HG03460 (cell line): ENCODE measurements at regions not wholly inside any gene's neighbourhood (a gene's known extent, or its start where the extent isn't known, plus 50 kb on each side); places are given as distances from the start of the nearest gene placed in this dataset.
"Not testable (repeated sequence)": the region's sequence is repeated elsewhere in the genome, so short reads cannot be mapped to it uniquely, and the experiment has no call there.

Source experiments
- ATAC-seq: cut with Tn5 transposase; IDR thresholded peaks from one replicate; pipeline ENCODE4 v1.9.1; 2021; ENCODE audit not compliant: unreplicated experiment

- ATAC-seq, result no peak
Observed at GRCh38 chr13:71017607-71018006, 849.4 kb downstream of the DACH1 start.

GRCh38 chr13:71015516-71015915 lies 851.5 kb downstream of the DACH1 start:
- no peak for ATAC-seq

GRCh38 chr13:71015021-71015420 lies 852.0 kb downstream of the DACH1 start:
- ATAC-seq, result no peak

- no peak for ATAC-seq
Observed at GRCh38 chr13:71005919-71006318, 861.1 kb downstream of the DACH1 start.

GRCh38 chr13:70995338-70995737 lies 871.7 kb downstream of the DACH1 start:
- ATAC-seq, result no peak

GRCh38 chr13:70994191-70994590 lies 872.8 kb downstream of the DACH1 start:
- no peak for ATAC-seq

GRCh38 chr13:70987043-70987442 lies 878.8 kb upstream of the KLHL1 start:
- no peak for ATAC-seq

- no peak for ATAC-seq
Observed at GRCh38 chr13:70985371-70985770, 877.1 kb upstream of the KLHL1 start.

GRCh38 chr13:70981219-70981618 lies 873.0 kb upstream of the KLHL1 start:
- not testable (repeated sequence) for ATAC-seq

- no peak for ATAC-seq
Observed at GRCh38 chr13:70969321-70969720, 861.1 kb upstream of the KLHL1 start.

GRCh38 chr13:70967564-70967963 lies 859.3 kb upstream of the KLHL1 start:
- no peak for ATAC-seq

- ATAC-seq, result no peak
Observed at GRCh38 chr13:70964874-70965273, 856.6 kb upstream of the KLHL1 start.

GRCh38 chr13:70964124-70964523 lies 855.9 kb upstream of the KLHL1 start:
- no peak for ATAC-seq

- no peak for ATAC-seq
Observed at GRCh38 chr13:70960841-70961443, 852.7 kb upstream of the KLHL1 start.

GRCh38 chr13:70959035-70959775 lies 851.0 kb upstream of the KLHL1 start:
- no peak for ATAC-seq

GRCh38 chr13:70955887-70956286 lies 847.6 kb upstream of the KLHL1 start:
- ATAC-seq, result no peak

GRCh38 chr13:70950664-70951063 lies 842.4 kb upstream of the KLHL1 start:
- ATAC-seq, result no peak

GRCh38 chr13:70945506-70945905 lies 837.3 kb upstream of the KLHL1 start:
- ATAC-seq, result no peak

GRCh38 chr13:70941454-70941853 lies 833.2 kb upstream of the KLHL1 start:
- ATAC-seq, result no peak

GRCh38 chr13:70938462-70938861 lies 830.2 kb upstream of the KLHL1 start:
- ATAC-seq, result no peak

GRCh38 chr13:70932511-70932910 lies 824.3 kb upstream of the KLHL1 start:
- no peak for ATAC-seq

- ATAC-seq, result no peak
Observed at GRCh38 chr13:70923863-70924752, 815.9 kb upstream of the KLHL1 start.
